OCI-LY1 (cell line): ENCODE measurements at regions not wholly inside any gene's neighbourhood (a gene's known extent, or its start where the extent isn't known, plus 50 kb on each side); places are given as distances from the start of the nearest gene placed in this dataset.

Experiments
- CTCF ChIP-seq: fragments of 200-600 bp; sonication (generic), shearing (Covaris generic); IDR thresholded peaks from 2 replicates; pipeline ENCODE4 v1.5.1; 2017; ENCODE audit warnings: mild to moderate bottlenecking, antibody characterized with exemption, low read length, moderate library complexity, mixed read lengths
- EZH2 ChIP-seq: fragments of 200-600 bp; sonication (generic), shearing (Covaris generic); IDR thresholded peaks from 2 replicates; pipeline ENCODE4 v1.8.0; 2017; ENCODE audit warnings: borderline replicate concordance, mixed run types, mild to moderate bottlenecking, antibody characterized with exemption, low read length, moderate library complexity, mixed read lengths

GRCh38 chr4:28464823-28465222 lies 1604.2 kb downstream of the STIM2 start:
- TF ChIP-seq CTCF (no peak), EZH2 (no peak)
